ENCODE measurements at regions not wholly inside any gene's neighbourhood (a gene's known extent, or its start where the extent isn't known, plus 50 kb on each side); places are given as distances from the start of the nearest gene placed in this dataset.
A peak's percentile ranks its signal among the peaks of the same experiment; 100 is the strongest.

DNA sequence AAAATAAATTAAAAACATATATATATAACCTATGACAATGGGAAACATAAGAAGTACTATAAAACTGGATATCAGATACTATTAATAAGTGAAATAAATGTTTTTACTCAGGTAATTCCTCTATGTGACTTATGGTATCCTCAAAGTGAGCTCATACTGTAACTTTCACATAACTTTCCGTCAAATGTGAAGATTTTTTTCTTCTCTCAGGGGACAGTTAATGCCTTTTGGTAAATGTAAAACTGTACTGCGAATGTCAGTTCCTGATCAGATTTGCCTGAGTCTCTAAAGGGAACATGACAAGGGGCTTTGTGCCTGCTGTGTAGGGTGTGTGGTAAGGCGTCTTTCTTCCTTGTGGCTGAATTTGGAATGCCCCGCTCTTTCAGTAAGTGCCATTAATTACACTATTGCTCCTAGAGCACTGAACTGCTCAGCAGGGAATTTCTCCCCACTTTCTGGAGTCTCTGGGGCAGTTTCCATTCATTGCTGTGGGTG, 271.8 kb downstream of the PRL start:
- Mint-ChIP-seq H3K4me3 (no peak overlapping the region), H3K36me3 (peaks cover 19% of the 10 kb centered on the region), H3K4me1 (ENCODE audit: unreplicated experiment) (peaks cover 43% of the 10 kb centered on the region), H3K27me3 (no peaks in the 10 kb centered on the region), H3K27ac (peak overlapping the region; percentile 41), H3K9me3 (peaks cover 9% of the 10 kb centered on the region)
- DNase-seq (ENCODE audit: extremely low spot score, unreplicated experiment): no peak
- TF ChIP-seq, protein P1, sequence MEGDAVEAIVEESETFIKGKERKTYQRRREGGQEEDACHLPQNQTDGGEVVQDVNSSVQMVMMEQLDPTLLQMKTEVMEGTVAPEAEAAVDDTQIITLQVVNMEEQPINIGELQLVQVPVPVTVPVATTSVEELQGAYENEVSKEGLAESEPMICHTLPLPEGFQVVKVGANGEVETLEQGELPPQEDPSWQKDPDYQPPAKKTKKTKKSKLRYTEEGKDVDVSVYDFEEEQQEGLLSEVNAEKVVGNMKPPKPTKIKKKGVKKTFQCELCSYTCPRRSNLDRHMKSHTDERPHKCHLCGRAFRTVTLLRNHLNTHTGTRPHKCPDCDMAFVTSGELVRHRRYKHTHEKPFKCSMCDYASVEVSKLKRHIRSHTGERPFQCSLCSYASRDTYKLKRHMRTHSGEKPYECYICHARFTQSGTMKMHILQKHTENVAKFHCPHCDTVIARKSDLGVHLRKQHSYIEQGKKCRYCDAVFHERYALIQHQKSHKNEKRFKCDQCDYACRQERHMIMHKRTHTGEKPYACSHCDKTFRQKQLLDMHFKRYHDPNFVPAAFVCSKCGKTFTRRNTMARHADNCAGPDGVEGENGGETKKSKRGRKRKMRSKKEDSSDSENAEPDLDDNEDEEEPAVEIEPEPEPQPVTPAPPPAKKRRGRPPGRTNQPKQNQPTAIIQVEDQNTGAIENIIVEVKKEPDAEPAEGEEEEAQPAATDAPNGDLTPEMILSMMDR (conservative IDR thresholded peaks at IDR 0.05): peak; percentile 51

DNA sequence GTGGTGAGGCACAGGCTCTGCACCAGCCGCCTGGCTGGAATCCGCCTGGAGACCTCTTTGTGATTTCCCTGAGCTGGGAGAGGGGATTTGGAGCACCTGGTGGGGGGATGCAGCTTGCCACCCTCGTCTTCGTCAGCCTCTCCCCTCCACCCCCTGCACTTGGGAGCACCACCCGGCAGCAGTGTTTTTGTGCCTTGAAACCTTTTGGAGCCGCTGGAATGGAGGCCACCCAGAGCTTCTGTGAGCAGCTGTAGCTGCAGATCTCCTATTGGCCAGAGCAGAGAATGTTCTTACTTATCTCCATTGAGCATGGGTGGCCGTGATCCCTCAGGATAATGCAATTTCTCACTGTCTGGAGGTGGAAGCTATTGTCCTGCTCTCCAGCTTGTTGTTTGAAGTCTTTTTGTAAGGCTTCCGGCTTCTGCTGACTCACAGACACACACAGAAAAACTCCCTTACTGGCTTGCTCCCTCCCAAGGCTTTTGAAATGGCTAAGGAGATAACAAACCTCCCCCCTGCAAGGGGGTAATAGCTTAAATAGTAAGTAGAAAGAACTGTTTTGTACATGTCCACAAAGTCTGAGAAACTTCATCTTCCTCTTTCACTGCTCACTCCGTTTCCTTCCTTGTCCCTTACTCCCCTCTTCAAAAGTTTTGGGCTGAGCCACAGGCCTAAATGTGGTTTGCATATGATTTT, 271.2 kb downstream of the PRL start:
- Mint-ChIP-seq H3K9me3 (peaks cover 9% of the 10 kb centered on the region), H3K27me3 (no peaks in the 10 kb centered on the region), H3K4me3 (peak overlapping the region; percentile 60), H3K4me1 (ENCODE audit: unreplicated experiment) (peaks cover 43% of the 10 kb centered on the region), H3K36me3 (peaks cover 19% of the 10 kb centered on the region), H3K27ac (peak overlapping the region; percentile 41)
- TF ChIP-seq, protein P1 (conservative IDR thresholded peaks at IDR 0.05): peak; percentile 40
- no peak for DNase-seq (ENCODE audit: extremely low spot score, unreplicated experiment)

DNA sequence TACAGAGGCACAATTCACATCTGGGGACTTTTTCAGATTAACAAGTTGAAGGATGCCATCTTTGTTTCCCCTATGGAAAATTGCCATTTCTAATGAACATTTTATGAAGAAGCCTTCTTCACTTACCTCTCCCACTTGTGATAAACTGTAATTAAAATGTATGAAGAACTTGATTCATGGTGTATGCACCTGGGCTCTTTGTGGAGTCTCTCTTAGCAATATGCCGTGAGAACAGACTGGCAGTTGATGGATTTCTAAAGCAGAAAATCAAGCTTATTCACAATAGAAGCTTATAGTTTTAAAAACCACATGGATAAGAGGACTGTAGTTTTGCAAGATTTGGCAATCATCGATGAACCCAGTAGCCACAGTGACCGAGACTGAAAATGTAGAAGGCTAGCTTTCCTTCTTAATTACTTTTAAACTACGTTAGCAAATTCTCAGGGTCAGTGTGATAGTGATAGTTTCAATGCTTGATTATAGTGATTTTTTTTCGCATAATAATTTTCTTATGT, 270.6 kb downstream of the PRL start:
- peaks cover 19% of the 10 kb centered on the region for H3K36me3 Mint-ChIP-seq
- TF ChIP-seq, protein P1 (conservative IDR thresholded peaks at IDR 0.05): no peak
- DNase-seq (ENCODE audit: extremely low spot score, unreplicated experiment): no peak
- peaks cover 9% of the 10 kb centered on the region for H3K9me3 Mint-ChIP-seq
- peak overlapping the region; percentile 41 for H3K27ac Mint-ChIP-seq
- peaks cover 43% of the 10 kb centered on the region for H3K4me1 Mint-ChIP-seq (ENCODE audit: unreplicated experiment)
- no peaks in the 10 kb centered on the region for H3K27me3 Mint-ChIP-seq
- H3K4me3 Mint-ChIP-seq: peak overlapping the region; percentile 60

DNA sequence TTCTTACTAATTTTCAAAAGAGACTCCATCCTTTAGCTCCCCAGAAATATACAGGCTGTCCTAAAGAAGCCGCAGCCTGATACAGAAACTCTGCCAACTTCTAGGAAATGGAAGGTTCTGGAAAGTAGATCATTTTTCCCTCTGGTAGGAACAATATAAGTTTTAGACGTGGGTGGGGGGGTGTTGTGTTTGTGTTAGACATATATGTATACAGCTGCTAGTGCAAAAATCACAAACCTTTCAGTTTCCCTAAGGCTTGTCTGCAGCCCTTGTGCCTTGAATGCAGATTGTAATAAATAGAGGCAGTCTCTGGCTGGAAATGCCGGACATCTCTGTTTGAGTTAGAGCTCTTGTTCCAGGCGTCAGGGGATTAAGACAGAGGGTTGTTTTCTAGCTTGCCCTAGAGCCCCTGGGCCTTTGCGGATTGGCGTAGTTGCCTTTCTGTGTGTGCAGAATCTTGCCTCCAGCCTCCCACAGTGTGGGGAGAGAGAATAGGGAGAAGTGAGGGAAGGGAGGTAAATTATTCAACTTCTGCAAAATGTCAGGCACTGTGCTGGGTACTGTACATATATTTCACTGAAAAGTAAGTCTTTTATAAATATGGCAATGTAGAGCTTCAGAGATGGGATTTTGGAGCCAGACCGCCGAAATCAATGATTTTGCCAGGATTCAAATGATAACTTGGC, 269.7 kb downstream of the PRL start:
- no peak overlapping the region for H3K4me3 Mint-ChIP-seq
- H3K4me1 Mint-ChIP-seq (ENCODE audit: unreplicated experiment): peaks cover 43% of the 10 kb centered on the region
- DNase-seq (ENCODE audit: extremely low spot score, unreplicated experiment): no peak
- TF ChIP-seq, protein P1 (conservative IDR thresholded peaks at IDR 0.05): no peak
- H3K27me3 Mint-ChIP-seq: no peaks in the 10 kb centered on the region
- peaks cover 19% of the 10 kb centered on the region for H3K36me3 Mint-ChIP-seq
- peaks cover 6% of the 10 kb centered on the region for H3K9me3 Mint-ChIP-seq
- no peak overlapping the region for H3K27ac Mint-ChIP-seq

DNA sequence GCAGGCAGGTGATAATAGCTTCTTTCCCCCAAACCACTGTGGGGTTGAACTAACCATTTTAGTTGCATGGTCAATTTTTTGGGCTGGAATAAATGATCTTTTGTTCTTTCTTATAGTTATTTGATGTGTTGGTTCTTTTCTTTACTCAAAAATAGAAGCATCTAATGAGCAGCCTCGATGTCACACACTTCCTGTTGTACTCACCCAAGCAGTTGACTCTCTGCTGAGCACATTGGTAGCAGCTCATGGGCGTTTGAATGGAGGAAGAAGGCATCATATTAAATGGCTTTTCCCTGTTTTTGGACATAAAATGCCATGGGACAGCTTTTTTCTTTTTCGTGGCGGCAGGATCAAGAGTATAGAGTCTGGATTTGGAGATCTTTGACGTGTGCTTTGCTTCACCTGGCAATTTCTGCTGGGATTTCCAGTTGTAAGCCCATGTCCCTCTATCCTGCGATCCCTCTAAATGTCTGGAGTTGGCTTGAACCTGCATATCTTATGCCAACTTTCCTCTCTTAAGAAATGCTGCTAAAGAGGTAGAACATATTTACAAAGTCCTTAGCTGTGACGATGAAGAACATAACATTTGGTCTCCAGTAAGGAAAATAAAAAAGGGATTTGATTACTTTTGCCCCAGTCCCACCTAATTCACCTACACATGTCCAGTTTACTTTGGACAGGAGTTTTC, 268.3 kb downstream of the PRL start:
- H3K4me1 Mint-ChIP-seq (ENCODE audit: unreplicated experiment): peaks cover 37% of the 10 kb centered on the region
- TF ChIP-seq, protein P1 (conservative IDR thresholded peaks at IDR 0.05): no peak
- no peaks in the 10 kb centered on the region for H3K27me3 Mint-ChIP-seq
- H3K36me3 Mint-ChIP-seq: peaks cover 14% of the 10 kb centered on the region
- no peak overlapping the region for H3K27ac Mint-ChIP-seq
- H3K4me3 Mint-ChIP-seq: no peak overlapping the region
- DNase-seq (ENCODE audit: extremely low spot score, unreplicated experiment): no peak
- no peaks in the 10 kb centered on the region for H3K9me3 Mint-ChIP-seq

Data from type B pancreatic cell (in vitro differentiated cells).